ENCODE measurements at regions not wholly inside any gene's neighbourhood (a gene's known extent, or its start where the extent isn't known, plus 50 kb on each side); places are given as distances from the start of the nearest gene placed in this dataset.

- no peak for TF ChIP-seq GATA3 (IDR thresholded peaks at IDR 0.05; ENCODE audit: low read depth, low read length)
- no peak for TF ChIP-seq GATA2 (IDR thresholded peaks at IDR 0.05; ENCODE audit: low read depth, low read length)
These were observed 352.5 kb upstream of the PCDH20 start for GRCh38 chr13:61768175-61768574.
